Astrocyte (in vitro differentiated cells and primary cell): ENCODE measurements at regions not wholly inside any gene's neighbourhood (a gene's known extent, or its start where the extent isn't known, plus 50 kb on each side); places are given as distances from the start of the nearest gene placed in this dataset.

Source experiments
- DNase-seq: peaks from one replicate; pipeline ENCODE4 v3.0.0-alpha.2; 2010; ENCODE audit warnings: low read depth
- FAIRE-seq: peaks from 2 replicates; lab custom pipeline; 2011; peaks lifted over from hg19 to GRCh38; lab: Jason Lieb, UNC
- H2AFZ ChIP-seq: 2 replicates; pipeline ENCODE4 v1.6.0; 2012; ENCODE audit warnings: low read depth, low read length, inconsistent platforms
- H3K27ac ChIP-seq: 2 replicates; pipeline ENCODE4 v1.5.1; 2011; ENCODE audit warnings: low read depth, low read length, inconsistent platforms
- H3K27me3 ChIP-seq: 2 replicates; pipeline ENCODE4 v1.6.0; 2011; ENCODE audit warnings: low read length, inconsistent platforms; ENCODE audit not compliant: insufficient read depth
- H3K36me3 ChIP-seq: 2 replicates; pipeline ENCODE4 v1.5.1; 2011; ENCODE audit warnings: low read length, inconsistent platforms; ENCODE audit not compliant: insufficient read depth
- H3K4me1 ChIP-seq: 2 replicates; pipeline ENCODE4 v1.5.1; 2011; ENCODE audit warnings: low read length, inconsistent platforms; ENCODE audit not compliant: insufficient read depth
- H3K4me2 ChIP-seq: 2 replicates; pipeline ENCODE4 v1.6.0; 2012; ENCODE audit warnings: low read length, inconsistent platforms
- H3K4me3 ChIP-seq: 2 replicates; pipeline ENCODE4 v1.5.1; 2011; ENCODE audit warnings: low read depth, mild to moderate bottlenecking, low read length, inconsistent platforms; ENCODE audit not compliant: insufficient read depth
- H3K79me2 ChIP-seq: 2 replicates; pipeline ENCODE4 v1.6.0; 2012; ENCODE audit warnings: mild to moderate bottlenecking, low read length, inconsistent platforms; ENCODE audit not compliant: insufficient read depth
- H3K9ac ChIP-seq: 2 replicates; pipeline ENCODE4 v1.6.0; 2012; ENCODE audit warnings: mild to moderate bottlenecking, low read length, inconsistent platforms
- H3K9me3 ChIP-seq: 2 replicates; pipeline ENCODE4 v1.5.1; 2012; ENCODE audit warnings: low read depth, mild to moderate bottlenecking, low read length, inconsistent platforms; ENCODE audit not compliant: insufficient read depth
- H4K20me1 ChIP-seq: 2 replicates; pipeline ENCODE4 v1.6.0; 2012; ENCODE audit warnings: low read length, inconsistent platforms; ENCODE audit not compliant: insufficient read depth
- H3K27ac Mint-ChIP-seq: one replicate; pipeline ENCODE4 v1.8.0; 2021; ENCODE audit warnings: mild to moderate bottlenecking, mixed read lengths; ENCODE audit not compliant: unreplicated experiment
- H3K27me3 Mint-ChIP-seq: one replicate; pipeline ENCODE4 v1.8.0; 2021; ENCODE audit warnings: low read depth, mixed read lengths; ENCODE audit not compliant: unreplicated experiment
- H3K36me3 Mint-ChIP-seq: one replicate; pipeline ENCODE4 v1.8.0; 2021; ENCODE audit warnings: low read depth, mixed read lengths; ENCODE audit not compliant: unreplicated experiment
- H3K4me1 Mint-ChIP-seq: one replicate; pipeline ENCODE4 v1.8.0; 2021; ENCODE audit warnings: low read depth, mixed read lengths; ENCODE audit not compliant: unreplicated experiment
- H3K4me3 Mint-ChIP-seq: one replicate; pipeline ENCODE4 v1.8.0; 2021; ENCODE audit warnings: mild to moderate bottlenecking, moderate library complexity, mixed read lengths; ENCODE audit not compliant: unreplicated experiment
- H3K9me3 Mint-ChIP-seq: one replicate; pipeline ENCODE4 v1.8.0; 2021; ENCODE audit warnings: mild to moderate bottlenecking, mixed read lengths; ENCODE audit not compliant: unreplicated experiment
- EZH2 ChIP-seq: IDR thresholded peaks from 2 replicates; pipeline ENCODE4 v1.6.1; 2012; ENCODE audit warnings: mild to moderate bottlenecking, low read length, inconsistent platforms; ENCODE audit not compliant: insufficient read depth
- TF ChIP-seq, protein P1 (sequence below): IDR thresholded peaks from 2 replicates; pipeline ENCODE4 v1.5.1; 2011; ENCODE audit warnings: low read depth, mild to moderate bottlenecking, inconsistent platforms, low read length, moderate library complexity; ENCODE audit not compliant: insufficient read depth

- TF ChIP-seq EZH2: no peak
- TF ChIP-seq, protein P1, sequence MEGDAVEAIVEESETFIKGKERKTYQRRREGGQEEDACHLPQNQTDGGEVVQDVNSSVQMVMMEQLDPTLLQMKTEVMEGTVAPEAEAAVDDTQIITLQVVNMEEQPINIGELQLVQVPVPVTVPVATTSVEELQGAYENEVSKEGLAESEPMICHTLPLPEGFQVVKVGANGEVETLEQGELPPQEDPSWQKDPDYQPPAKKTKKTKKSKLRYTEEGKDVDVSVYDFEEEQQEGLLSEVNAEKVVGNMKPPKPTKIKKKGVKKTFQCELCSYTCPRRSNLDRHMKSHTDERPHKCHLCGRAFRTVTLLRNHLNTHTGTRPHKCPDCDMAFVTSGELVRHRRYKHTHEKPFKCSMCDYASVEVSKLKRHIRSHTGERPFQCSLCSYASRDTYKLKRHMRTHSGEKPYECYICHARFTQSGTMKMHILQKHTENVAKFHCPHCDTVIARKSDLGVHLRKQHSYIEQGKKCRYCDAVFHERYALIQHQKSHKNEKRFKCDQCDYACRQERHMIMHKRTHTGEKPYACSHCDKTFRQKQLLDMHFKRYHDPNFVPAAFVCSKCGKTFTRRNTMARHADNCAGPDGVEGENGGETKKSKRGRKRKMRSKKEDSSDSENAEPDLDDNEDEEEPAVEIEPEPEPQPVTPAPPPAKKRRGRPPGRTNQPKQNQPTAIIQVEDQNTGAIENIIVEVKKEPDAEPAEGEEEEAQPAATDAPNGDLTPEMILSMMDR: no peak
- Histone ChIP-seq H2AFZ (no peak overlapping the region), H4K20me1 (no peaks in the 10 kb centered on the region), H3K36me3 (no peaks in the 10 kb centered on the region), H3K27me3 (no peaks in the 10 kb centered on the region), H3K9ac (no peak overlapping the region), H3K9me3 (no peaks in the 10 kb centered on the region), H3K79me2 (no peaks in the 10 kb centered on the region), H3K4me1 (no peaks in the 10 kb centered on the region), H3K27ac (no peak overlapping the region), H3K4me3 (no peak overlapping the region), H3K4me2 (no peak overlapping the region)
- Mint-ChIP-seq H3K27me3 (peaks cover 8% of the 10 kb centered on the region), H3K4me3 (no peak overlapping the region), H3K36me3 (no peaks in the 10 kb centered on the region), H3K9me3 (peaks cover 3% of the 10 kb centered on the region), H3K27ac (no peak overlapping the region), H3K4me1 (no peaks in the 10 kb centered on the region)
- DNase-seq: no peak
- no peak for FAIRE-seq
Measured at GRCh38 chr17:72063262-72063661, 57.6 kb upstream of the SOX9 start.

- Mint-ChIP-seq H3K36me3 (no peaks in the 10 kb centered on the region), H3K27me3 (peaks cover 5% of the 10 kb centered on the region)
Measured at GRCh38 chr17:72063756-72064450, 56.9 kb upstream of the SOX9 start.

More at GRCh38 chr17:72063756-72064450, 56.9 kb upstream of the SOX9 start:
- no peak overlapping the region for H3K4me3 ChIP-seq
- H3K4me1 ChIP-seq: no peaks in the 10 kb centered on the region
- DNase-seq (no peak), FAIRE-seq (no peak)
- TF ChIP-seq, protein P1: no peak
- no peak for TF ChIP-seq EZH2
- no peaks in the 10 kb centered on the region for H3K79me2 ChIP-seq
- H3K27me3 ChIP-seq: no peaks in the 10 kb centered on the region
- Mint-ChIP-seq H3K4me1 (no peaks in the 10 kb centered on the region), H3K27ac (no peak overlapping the region), H3K4me3 (no peak overlapping the region), H3K9me3 (peaks cover 3% of the 10 kb centered on the region)
- no peak overlapping the region for H3K9ac ChIP-seq
- no peak overlapping the region for H3K4me2 ChIP-seq
- no peaks in the 10 kb centered on the region for H4K20me1 ChIP-seq
- H3K27ac ChIP-seq: no peak overlapping the region
- H3K9me3 ChIP-seq: no peaks in the 10 kb centered on the region
- H3K36me3 ChIP-seq: no peaks in the 10 kb centered on the region
- no peak overlapping the region for H2AFZ ChIP-seq
